GM18517 (cell line): ENCODE measurements at regions not wholly inside any gene's neighbourhood (a gene's known extent, or its start where the extent isn't known, plus 50 kb on each side); places are given as distances from the start of the nearest gene placed in this dataset.

Experiments used
- ATAC-seq: cut with Tn5 transposase; IDR thresholded peaks from one replicate; pipeline ENCODE4 v1.9.1; 2021; ENCODE audit warnings: mild to moderate bottlenecking, moderate library complexity; ENCODE audit not compliant: unreplicated experiment

GRCh38 chr2:66689456-66690051, 254.6 kb downstream of the MEIS1 start:
- no peak for ATAC-seq

DNA sequence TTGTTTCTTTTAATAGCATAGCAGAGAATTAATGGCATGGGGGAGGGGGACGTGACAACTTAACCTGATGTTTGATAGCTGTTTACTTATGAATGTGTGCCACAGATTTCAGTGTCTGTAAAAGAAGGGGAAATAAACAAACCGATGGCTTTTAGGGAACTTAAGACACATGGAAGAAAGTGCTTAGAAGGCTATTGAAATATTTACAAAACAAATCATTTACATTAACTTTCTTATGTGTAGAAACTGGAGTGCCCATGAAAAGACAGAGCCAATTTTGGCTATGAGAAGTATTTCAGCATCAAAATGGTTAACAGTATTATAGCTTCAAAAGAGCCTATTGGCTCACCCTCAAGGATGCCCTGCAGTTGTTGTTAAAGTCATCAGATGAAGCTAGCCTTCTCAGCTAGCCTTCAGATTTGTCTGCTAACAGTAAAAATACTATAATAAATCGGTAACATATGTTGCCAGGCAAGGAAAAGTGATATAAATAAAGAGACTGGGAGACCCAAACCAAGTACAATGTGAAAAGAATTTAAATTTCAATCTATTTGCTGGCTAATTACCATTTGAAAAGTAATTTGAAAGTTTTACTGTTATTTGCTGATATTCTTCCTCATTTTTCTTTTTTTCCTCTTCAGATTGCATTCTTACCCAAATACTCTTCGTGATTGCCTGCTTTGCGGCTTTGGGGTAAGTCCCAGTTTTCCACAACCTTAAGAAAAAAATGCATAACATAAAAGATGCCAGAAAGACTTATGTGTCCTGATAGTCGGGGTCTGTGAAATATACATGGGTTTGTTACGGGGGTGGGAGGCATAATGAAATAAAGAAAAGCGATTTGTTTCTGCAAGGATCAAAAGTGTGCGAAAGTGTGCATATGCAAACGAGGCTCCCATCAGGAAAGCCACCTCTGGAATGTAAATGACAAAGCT, 256.4 kb downstream of the MEIS1 start:
- no peak for ATAC-seq

- no peak for ATAC-seq
Observed at GRCh38 chr2:66692521-66693054, 257.7 kb downstream of the MEIS1 start.

DNA sequence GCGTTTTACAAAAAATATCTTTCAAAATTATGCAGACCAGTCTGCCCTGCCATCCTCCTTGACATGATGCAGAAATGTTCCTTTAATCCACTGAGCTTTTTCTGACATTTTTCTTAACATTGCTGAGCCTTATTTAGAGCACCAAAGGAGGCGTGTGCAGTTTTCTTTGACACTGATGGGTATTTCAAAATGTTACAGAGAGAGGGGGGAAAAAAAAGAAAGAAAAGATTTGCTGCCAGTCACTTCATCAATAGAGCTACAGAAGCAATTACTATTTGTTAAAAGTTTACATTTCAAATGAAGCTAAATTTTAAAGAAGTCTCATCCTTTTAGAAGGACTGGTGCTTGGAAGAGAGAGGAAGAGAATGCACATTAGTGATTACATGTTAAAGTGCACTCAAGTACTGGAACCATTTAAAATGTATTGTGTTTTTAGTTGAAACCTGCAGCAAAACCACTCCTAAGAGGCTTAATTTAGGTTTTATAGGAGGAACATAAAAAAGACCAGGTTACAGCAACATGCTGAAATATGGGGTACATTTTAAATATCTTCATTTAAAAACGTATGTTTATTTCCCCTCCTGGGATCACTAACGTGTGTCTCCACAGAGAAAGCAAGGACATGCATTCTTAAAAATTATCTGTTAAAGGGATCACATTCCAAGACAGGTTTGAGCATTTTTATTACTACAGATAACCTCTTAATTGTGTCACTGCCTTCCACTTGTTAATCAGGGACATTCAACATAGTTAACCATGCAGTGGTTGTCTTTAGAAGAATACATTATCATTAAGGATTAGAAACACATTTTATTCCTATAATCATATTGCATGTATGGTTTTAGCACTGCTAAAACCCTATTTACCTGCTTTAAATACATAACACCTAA, 258.4 kb downstream of the MEIS1 start:
- ATAC-seq = no peak

GRCh38 chr2:66694087-66694860, 259.3 kb downstream of the MEIS1 start:
- ATAC-seq = no peak

DNA sequence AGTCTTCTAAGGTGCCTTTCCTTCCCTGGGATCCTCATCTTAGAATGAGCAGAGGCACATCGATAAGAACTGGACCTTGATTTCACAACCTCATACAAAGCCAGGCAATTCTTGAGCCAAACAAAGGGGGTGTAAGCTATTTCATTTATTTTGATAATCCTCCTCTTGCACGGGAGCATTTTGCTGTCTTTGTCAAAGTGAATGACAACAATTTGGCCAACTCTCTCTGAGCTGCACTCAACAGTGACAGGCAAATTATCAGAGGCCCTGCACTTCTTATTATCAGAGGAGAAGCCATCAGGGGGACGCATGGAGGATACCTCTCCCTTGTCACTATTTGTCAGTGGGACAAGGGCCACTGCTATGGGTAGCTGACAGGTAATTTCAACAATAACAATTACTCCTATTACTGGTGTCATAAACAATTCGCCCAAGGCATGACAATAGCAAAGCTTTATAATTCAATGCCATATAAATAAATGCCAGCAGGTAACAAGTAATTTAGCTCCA, 260.4 kb downstream of the MEIS1 start:
- no peak for ATAC-seq

GRCh38 chr2:66696374-66696773, 261.4 kb downstream of the MEIS1 start:
- ATAC-seq = no peak

- ATAC-seq = no peak
Observed at GRCh38 chr2:66696886-66697285, 262.0 kb downstream of the MEIS1 start.

DNA sequence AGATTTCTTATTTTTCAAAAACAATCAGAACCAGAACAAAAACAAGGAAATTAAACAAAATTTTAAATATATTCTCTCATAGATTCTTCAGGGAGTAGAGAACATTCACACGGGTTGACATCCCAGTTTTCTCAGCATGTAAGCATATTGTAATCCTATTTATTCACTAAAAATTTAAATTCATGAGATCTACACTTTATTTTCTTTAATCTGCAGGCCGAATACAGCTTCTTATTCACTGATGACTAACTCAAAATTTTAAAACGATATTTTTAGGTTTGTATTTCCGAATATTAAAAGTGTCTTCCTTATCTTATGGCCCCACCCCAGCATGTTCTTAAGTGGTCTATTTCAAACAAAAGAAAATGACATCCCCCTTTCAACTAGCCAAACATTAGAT, 262.4 kb downstream of the MEIS1 start:
- no peak for ATAC-seq

DNA sequence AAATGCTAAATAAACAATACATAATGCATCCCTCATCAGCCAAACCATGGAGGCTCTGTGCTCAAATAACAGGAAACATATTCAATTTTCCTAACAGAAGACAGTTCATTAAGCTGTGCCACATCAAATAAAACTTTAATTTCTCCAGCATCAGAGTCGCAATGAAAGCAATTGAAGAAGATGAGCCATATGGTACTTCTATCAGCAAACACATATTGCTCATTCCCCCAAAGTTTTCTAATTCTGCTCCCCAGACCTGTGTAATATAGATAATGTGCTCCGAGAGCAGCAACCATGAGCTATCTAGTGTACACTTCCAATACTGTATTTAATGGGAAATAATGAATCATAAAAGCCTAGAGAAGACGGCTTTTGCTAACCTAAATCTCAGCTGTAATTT, 263.2 kb downstream of the MEIS1 start:
- ATAC-seq = no peak

GRCh38 chr2:66698576-66699239, 263.8 kb downstream of the MEIS1 start:
- no peak for ATAC-seq

GRCh38 chr2:66699416-66699792, 264.5 kb downstream of the MEIS1 start:
- ATAC-seq = no peak

DNA sequence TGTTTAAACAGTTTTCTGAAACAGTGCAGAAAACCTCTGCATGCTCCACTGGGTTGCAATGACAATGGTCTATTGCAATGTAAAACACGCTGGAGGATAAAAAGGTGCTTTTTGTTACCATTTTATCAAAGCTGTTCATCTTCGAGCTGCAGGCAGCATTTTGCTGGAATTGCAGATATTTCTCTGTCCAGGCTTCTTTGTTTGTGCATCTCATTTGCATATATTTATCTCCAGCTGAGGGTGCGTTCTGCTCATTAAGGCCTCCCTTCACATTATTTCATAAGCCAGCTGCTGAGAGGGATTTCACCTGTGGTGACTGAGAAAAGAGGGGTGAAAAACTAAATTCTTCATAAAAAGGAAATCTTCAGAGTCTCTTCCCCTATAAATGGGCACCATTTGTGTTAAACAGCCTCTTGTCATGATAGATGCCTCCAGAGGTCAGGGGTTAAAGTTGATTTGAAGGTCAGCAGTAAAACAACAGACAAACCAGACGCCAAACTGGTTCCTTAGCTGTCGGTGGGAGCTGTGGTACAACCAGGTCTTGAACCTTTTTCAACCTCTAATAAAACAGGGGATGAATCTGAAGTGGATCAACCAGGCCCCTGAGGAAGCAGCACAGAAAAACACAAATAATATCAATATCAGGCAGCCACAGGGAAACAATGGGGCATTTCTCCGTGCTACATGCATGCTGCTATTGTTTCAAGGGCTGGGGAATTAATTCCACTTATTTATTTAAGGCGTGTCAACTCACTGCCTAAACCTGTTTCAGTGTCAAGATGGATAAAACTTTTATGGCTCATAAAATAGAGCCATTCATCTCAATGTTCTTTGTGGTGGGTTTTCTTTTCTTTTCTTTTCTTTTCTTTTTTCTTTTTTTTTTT, 265.1 kb downstream of the MEIS1 start:
- ATAC-seq = no peak

DNA sequence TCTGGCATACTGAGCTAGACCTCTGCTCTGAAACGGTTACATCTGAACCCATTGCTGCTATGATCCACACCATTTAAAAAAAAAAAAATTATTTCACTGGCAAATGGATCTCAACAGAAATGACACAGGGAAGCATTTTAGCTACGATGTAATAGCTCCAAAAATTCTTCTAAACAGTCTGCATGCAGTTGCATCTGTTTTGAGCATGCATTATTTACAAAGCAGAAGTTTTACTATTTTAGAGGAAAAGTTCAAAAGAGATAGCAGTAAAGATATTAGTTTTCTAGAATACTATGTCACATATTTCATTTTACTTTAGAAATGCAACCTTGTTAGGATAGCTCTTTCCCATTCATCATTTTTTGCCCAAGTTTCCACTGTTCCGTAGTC, 265.7 kb downstream of the MEIS1 start:
- ATAC-seq = no peak

- no peak for ATAC-seq
Observed at GRCh38 chr2:66701251-66701650, 266.3 kb downstream of the MEIS1 start.

GRCh38 chr2:66701656-66702055, 266.7 kb downstream of the MEIS1 start:
- ATAC-seq = no peak

GRCh38 chr2:66702301-66702700, 267.4 kb downstream of the MEIS1 start:
- no peak for ATAC-seq

GRCh38 chr2:66704786-66705185, 269.9 kb downstream of the MEIS1 start:
- ATAC-seq = no peak

GRCh38 chr2:66714610-66715009, 279.7 kb downstream of the MEIS1 start:
- ATAC-seq = no peak
